Neural cell (in vitro differentiated cells): ENCODE measurements at regions not wholly inside any gene's neighbourhood (a gene's known extent, or its start where the extent isn't known, plus 50 kb on each side); places are given as distances from the start of the nearest gene placed in this dataset.

Source experiments
- CTCF ChIP-seq: fragments of 450-650 bp; IDR thresholded peaks from 2 replicates; pipeline ENCODE4 v1.5.1; 2014; ENCODE audit warnings: antibody characterized with exemption, mild to moderate bottlenecking, moderate library complexity; ENCODE audit not compliant: poor library complexity, severe bottlenecking
- EP300 ChIP-seq: fragments of 450-650 bp; conservative IDR thresholded peaks from 2 replicates; pipeline ENCODE4 v1.6.1; 2014; ENCODE audit warnings: antibody characterized with exemption, mild to moderate bottlenecking, moderate library complexity; ENCODE audit not compliant: poor library complexity, severe bottlenecking
- EZH2 ChIP-seq: fragments of 200-600, 300-800 bp; shearing (Covaris generic), sonication (generic); IDR thresholded peaks from 2 replicates; pipeline ENCODE4 v1.6.1; 2014; ENCODE audit warnings: antibody characterized with exemption, low read length, borderline replicate concordance, mild to moderate bottlenecking; ENCODE audit not compliant: insufficient read depth, poor library complexity, severe bottlenecking
- MXI1 ChIP-seq: fragments of 450-650 bp; conservative IDR thresholded peaks from 2 replicates; pipeline ENCODE4 v1.6.1; 2014; ENCODE audit warnings: antibody characterized with exemption, mild to moderate bottlenecking; ENCODE audit not compliant: poor library complexity, severe bottlenecking
- RAD21 ChIP-seq: fragments of 450-650 bp; conservative IDR thresholded peaks from 2 replicates; pipeline ENCODE4 v1.6.1; 2014; ENCODE audit warnings: antibody characterized with exemption, mild to moderate bottlenecking, moderate library complexity
- REST ChIP-seq: IDR thresholded peaks from 2 replicates; pipeline ENCODE4 v1.6.1; 2012; ENCODE audit warnings: borderline replicate concordance

GRCh38 chr12:34166427-34167060 lies 144.2 kb downstream of the ALG10 start:
- TF ChIP-seq EP300 (no peak), CTCF (no peak), MXI1 (no peak), RAD21 (no peak), EZH2 (no peak), REST (no peak)
